ENCODE measurements at regions not wholly inside any gene's neighbourhood (a gene's known extent, or its start where the extent isn't known, plus 50 kb on each side); places are given as distances from the start of the nearest gene placed in this dataset.
A peak's percentile ranks its signal among the peaks of the same experiment; 100 is the strongest.

DNA sequence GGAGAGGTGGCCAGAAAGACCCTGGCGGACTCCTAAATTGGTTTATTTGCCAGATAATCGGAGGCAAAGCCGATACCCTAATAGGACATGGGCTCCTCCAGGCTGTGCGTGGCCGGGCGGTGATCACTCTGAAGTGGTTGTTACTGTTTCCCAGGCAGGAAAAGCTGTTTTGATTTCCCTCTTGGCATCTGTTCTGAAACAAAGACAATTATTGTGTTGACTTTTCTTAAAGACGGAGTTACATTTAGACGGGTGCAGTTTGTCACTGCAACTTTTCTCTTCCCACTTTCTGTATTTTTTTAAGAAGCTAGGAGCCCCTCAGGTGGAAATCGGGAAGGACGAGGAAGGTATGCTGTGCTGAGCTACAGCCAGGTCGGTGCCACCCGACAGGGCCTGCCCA lies 1288.4 kb downstream of the BRD1 start:
- TF ChIP-seq, protein P1, sequence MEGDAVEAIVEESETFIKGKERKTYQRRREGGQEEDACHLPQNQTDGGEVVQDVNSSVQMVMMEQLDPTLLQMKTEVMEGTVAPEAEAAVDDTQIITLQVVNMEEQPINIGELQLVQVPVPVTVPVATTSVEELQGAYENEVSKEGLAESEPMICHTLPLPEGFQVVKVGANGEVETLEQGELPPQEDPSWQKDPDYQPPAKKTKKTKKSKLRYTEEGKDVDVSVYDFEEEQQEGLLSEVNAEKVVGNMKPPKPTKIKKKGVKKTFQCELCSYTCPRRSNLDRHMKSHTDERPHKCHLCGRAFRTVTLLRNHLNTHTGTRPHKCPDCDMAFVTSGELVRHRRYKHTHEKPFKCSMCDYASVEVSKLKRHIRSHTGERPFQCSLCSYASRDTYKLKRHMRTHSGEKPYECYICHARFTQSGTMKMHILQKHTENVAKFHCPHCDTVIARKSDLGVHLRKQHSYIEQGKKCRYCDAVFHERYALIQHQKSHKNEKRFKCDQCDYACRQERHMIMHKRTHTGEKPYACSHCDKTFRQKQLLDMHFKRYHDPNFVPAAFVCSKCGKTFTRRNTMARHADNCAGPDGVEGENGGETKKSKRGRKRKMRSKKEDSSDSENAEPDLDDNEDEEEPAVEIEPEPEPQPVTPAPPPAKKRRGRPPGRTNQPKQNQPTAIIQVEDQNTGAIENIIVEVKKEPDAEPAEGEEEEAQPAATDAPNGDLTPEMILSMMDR (conservative IDR thresholded peaks at IDR 0.05; ENCODE audit: low read depth, low read length), result no peak
- TF ChIP-seq EZH2 (IDR thresholded peaks at IDR 0.05; ENCODE audit: low read length, unreplicated experiment) (peak; percentile 31), EZH2phosphoT487 (IDR thresholded peaks at IDR 0.05; ENCODE audit: borderline replicate concordance, low read length) (no peak)

Data from PC-3 (cell line).